HG03066 (cell line): ENCODE measurements at regions not wholly inside any gene's neighbourhood (a gene's known extent, or its start where the extent isn't known, plus 50 kb on each side); places are given as distances from the start of the nearest gene placed in this dataset.

Experiments used
- ATAC-seq: cut with Tn5 transposase; IDR thresholded peaks from one replicate; pipeline ENCODE4 v1.9.1; 2021; ENCODE audit warnings: low read depth; ENCODE audit not compliant: unreplicated experiment

DNA sequence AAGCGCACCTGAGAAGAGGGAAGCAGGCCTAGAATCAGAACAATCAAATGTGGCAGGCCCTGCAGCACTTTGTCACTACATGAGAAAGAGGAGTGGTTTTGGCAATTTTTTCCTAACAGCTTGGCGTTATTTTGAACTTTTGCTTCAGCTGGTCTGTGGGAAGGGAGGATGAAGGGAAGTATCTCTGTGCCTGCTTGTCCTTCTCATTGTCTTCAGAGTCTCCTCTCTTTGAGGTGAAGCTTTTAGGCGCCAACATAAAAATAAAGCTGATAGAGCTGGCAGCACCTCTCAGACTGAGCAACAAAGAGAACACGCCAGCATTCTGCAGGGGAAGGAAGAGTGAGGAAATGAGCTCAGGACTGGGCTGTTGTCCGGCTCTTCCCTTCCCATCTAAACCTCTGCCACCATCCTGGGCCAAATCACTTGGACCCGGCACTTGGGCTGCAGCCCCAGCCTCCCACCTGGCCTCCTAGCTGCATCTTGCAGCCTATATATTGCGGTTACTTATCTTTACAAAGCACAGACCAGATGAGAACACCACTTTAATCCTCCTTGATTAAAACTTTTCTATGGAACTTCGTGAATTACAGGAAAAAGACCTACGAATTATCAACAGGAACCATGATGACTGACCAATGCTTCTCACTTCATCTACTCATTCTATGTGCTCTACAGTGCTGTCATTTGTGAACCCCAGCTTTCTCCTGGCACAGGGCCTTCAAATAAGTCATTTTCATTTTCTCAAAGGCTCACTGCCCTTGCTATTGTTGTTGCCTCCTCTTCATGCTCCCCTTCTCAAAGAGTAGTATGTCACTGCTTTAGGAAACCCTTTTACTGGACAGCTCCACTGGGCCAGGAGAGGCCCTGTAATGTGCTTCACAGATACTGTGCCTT lies 476.4 kb upstream of the HS3ST1 start:
- ATAC-seq: no peak

DNA sequence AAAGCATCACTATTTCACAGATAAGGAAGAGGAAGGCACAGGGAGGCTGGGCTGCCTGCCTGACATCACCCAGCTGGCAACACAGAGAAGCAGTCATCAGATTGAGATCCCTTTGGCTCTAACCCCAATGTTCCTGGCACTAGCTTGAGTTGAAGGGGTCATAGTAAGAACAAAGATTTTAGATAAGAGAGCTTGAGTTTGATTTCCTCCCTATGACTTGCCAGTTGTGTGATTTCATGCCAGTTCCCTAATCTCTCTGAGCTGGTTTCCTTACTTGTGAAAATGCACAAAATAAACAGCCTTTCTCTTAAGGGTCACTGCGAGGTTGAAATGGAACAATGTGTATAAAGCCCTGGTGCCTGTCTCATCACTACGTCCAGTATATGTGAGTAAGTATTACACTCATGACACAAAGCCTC lies 475.4 kb upstream of the HS3ST1 start:
- no peak for ATAC-seq

DNA sequence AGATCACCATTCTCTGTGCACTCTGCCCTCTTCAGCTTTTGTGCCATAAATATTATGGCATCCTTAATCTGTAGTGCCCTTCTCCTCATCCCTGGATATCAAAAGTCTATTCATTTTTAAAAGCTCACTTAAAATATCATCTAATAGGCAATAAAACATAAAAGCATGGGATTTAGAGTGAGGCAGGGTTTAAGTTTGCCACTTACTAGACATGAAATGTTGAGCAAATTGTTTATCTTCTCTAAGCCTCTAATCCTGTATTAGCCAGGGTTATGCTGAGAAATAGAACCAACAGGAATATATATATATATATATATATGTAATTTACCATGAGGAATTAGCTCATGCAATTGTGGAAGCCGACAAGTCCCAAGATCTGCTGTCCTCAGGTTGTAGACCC lies 472.4 kb upstream of the HS3ST1 start:
- no peak for ATAC-seq

DNA sequence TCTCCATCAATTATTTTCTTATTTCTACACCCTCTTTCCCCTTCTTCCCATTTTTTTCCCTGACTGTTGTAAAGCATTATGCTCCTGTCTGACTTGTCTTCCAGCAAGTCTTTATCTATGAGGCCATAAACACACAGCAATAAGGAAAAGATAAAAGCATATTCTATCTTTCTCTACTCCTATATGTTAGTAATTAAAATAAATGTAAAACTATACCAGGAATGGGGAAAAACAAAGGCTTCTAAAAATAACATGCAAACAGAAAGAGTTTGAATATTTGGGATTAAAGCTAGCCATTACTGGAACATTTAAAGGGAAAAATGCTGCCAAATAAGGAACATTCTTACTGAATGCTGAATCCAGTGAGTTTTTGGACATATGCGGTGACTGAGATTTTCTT lies 471.7 kb upstream of the HS3ST1 start:
- ATAC-seq: no peak

DNA sequence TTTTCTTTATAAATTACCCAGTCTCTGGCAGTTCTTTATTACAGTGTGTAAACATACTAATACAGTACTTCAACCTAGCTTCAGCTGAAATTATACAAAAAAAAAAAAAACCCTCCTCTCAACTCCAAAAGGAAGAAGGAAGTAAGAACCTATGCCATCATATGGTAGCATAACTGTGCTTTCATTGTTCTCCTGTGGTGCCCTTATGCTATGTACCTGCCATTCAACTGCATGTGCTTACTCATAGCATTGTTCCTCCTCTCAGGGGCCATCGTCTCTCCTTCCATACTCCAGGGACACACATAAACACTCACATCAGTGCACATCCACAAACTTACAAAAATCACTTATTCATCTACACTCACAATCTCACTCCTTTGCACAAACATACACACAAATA lies 470.1 kb upstream of the HS3ST1 start:
- ATAC-seq: no peak

DNA sequence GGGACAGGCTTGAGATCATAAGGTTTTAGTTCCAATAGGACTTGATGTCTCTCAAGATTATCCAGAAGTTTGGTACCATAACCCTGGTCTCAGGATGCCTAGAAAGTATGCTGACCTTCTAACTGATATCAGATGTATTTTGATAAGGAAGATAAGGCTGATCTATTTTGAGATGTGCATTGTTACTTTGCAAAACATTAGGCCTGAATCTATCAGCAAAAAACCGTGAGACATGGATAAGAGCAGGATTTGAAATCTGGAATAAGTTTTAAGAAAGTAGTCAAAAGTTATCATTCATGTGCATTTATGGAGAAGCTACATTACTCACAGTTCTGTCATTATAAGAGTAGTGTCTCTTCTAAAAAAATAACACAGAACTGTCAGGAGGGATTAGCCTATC lies 467.1 kb upstream of the HS3ST1 start:
- no peak for ATAC-seq

DNA sequence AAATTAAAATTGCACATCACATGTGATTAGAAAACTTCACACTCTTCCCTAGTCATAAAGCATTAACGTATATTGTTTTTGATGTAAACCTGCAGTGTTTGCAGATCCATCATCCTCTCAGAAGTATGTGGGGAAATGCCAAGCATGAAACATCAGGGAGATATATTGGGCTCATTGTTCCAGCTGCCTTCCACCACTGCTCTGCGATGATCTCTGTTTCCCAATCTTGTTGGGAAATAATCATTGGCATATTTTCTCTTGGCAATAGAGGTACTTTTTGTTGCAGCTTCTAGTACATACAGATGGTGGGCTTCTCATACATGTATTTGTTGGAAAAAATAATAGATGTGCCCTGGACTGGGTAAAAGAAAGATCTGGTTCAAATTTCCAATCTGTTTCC lies 466.3 kb upstream of the HS3ST1 start:
- ATAC-seq: no peak

DNA sequence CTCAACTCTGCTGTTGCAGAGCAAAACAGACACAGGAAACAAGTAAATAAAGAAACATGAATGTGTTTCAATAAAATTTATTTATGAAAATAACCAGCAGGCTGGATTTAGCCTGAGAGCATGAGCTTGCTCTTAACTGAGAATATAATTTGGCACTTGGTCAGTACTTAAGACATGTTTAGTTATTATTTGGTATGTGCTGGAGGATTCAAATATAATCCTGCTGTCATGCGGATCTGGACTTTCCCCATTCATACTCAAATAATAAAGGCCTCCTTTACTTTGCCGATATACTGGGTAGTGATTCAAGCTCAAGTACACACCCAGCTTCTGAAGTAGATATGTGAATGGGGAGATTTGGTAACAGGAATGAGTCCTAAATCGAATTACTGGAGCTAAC lies 465.5 kb upstream of the HS3ST1 start:
- no peak for ATAC-seq

DNA sequence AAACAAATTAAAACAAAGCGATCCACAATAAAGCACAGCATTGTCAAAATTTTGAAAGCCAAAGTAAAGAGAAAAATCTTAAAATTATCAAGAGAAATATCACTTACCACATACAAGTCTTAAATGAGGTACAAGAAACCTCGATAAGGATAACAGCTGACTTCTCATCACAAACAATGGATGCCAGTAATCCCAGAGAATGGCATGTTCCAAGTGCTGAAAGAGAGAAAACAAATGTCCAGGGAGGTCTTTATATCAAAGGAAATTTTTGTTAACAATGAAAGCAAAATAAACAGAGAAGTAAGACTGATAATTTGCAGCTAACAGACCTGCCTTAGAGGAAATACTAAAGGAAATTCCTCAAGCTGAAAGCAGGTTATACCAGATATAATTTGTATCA lies 460.4 kb upstream of the HS3ST1 start:
- ATAC-seq: no peak

DNA sequence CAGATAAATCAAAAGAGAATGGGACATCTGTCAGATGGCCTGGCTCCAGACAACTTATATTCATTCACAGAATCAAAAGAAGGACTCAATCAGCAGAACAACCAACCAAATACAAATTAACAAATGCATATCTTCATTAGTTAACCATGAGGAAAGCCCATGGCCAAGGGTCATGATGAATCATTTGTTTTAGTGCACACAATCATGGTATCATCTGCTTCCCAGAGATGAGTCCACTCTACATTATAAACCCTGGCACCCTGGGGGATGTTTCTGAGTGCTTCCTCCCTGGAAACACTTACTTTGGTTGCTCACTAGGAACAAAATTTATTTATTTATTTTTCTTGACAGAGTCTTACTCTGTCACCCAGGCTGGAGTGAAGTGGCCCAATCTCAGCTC lies 453.3 kb upstream of the HS3ST1 start:
- ATAC-seq: no peak

DNA sequence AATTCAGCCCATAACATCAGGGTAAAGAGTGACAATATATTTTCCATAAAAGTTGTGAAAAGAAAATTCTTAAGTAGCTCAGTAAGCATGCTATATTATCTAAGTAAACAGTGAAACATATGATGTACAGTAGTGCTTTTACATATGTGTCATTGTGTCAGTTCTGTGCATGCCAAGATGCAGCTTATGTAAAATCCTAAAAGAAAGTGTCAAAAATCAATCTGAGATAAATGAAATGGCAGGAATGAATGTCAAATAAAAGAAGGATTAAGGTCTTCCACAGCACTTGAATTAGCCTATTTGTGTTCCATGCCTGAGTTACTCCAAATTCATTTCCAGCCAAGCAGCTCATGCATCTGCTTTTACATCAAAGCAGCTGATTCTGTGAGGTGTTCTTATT lies 452.7 kb upstream of the HS3ST1 start:
- no peak for ATAC-seq

DNA sequence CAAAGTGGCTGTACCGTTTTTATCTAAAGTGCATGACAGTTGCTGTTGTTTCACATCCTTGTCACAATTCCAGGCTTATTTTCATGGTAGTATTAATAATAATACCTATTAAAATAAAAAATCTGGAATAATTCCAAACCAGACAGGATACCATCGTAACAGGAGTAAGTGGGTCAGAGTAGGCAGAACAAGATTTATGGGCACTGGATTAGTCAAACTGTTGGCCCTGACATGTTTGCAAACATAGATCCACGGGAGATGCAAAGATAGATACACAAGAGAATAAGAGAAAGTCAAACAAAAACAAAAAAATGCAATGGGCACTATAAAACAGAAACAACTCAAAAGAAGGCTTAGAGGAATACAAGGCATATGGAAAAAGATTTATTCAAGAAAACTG lies 449.5 kb upstream of the HS3ST1 start:
- ATAC-seq: no peak

DNA sequence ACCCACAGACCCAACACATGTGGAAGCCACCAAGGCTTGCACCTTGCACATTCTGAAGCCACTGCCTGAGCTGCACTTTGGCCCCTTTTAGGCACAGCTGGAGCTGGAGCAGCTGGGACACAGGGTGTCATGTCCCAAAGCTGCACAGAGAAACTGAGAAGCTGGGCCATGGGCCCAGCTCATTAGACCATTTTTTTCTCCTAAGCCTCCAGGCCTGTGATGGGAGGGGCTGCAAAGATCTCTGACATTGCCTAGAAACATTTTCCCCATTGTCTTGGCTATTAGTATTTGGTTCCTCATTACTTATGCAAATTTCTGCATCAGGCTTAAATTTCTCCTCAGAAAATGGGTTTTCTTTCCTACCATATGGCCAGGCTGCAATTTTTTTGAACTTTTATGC lies 447.4 kb upstream of the HS3ST1 start:
- ATAC-seq: no peak

DNA sequence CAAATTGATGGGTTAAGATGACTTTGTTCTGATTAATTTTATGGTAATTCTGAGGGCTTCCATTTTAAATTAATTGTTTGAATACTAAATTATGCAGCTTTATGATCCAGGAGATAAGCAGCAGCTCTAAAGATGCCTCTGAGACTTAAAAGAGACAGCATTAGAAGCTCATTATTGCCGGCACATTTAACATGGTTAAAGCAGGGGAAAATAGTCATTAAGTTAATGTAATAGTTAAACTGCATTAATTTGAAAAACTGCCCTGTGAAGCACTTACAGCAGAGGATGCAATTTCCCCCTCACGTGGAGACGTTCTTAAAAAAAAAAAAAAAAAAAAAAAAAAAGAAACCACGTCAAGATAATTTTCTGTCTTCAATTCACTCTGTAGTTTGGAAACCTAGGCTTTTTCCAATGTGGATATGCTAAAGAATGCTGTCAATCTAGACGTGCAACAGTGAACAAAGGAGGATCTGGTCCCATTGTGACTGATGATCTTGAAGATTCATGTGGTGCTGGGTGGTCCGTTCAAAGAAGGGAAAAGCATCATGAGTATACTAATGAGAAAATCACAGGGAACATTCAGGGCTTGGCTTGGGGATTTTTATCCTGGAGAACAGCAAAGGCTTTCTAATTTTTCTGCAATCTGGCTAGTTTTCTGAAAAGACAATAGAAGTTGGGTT lies 440.6 kb upstream of the HS3ST1 start:
- ATAC-seq: no peak

DNA sequence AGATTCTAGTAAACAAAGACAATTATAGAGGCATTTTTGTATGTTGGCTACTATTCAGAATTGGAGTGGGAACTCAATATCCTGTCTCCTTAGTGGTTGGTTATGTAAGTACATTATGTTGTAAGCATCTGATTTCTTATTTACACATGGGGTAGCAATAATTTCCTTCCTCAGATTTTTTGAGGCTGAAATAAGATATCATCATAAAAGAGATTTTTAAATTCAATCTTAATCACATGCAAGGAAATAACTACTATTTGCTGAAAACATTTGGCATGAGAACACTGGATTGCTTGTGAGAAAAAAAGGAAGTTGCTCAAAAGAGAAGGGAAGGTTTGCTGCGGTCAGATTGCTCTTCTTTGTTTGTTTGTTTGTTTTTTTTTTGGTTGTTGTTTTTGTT lies 437.7 kb upstream of the HS3ST1 start:
- ATAC-seq: no peak

DNA sequence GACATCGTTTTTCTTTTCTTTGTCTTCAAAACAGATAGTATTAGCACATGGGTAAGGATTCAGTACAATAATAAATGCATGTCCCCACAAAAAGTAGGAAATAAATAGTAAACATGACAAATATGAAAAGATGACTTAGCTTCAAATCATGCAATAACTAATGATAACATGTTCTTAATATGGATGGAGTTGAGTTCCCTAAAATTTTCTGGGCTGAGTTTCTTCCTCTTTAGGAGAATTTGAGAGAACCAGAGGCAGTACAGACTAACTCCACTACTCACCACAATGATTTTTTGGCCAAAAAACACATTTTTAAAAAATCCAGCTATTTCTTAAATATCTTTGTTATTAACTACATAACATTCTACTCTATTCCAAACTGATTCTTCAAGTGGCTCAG lies 432.3 kb upstream of the HS3ST1 start:
- no peak for ATAC-seq

DNA sequence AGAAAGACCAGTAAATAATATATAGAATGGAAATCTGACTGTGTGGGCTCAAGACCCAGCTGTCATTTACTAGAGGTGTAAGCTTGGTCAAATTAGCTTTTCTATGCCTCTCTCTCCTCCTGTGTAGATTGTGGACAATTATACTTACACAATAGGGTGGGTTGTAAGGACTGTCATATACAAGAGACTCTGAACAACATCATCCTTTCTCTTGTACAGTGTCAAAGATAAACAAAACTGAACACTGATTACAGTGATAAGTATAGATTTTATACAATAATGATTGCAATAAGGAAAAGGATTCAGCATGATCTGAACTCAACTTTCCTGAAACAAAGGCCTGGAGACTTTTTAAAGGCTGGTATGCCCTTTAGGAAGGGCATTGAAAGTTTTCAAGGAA lies 429.2 kb upstream of the HS3ST1 start:
- no peak for ATAC-seq

DNA sequence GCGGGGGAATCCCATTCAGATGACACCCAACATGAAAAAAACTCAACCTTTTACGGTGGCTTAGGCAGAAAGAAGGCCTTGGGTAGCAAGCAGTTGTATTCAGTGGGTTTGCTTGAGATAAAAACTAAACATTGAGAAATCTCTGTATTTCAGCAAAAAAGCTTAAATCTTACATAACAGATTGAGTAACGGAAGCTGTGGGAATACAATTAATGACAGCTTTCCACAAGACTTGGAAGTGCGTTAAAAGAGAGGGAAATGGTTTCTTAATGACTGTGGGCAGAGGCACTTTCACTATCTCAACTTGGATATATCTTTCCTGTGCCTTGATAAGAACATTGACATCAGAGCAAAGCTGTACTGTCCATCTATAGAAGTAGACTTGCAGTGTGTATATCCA lies 418.5 kb upstream of the HS3ST1 start:
- ATAC-seq: no peak

DNA sequence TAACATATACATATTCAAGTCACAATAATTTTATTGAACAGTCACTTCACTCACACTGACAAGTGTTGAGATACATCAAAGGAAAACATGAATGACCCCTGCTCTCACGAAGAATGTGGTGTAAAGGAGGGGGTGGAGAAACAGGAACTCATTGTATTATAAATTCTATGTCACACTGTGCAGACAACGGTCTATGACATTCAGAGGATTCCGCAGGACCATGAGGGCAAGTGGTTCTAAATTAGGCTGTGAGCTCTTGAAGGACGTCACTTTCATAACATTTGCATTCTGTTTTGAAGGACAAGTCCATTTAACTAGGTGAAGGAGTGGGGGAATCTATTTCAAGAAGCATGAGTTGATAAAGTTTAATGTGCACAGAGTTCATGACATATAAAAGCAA lies 415.2 kb upstream of the HS3ST1 start:
- ATAC-seq: no peak

DNA sequence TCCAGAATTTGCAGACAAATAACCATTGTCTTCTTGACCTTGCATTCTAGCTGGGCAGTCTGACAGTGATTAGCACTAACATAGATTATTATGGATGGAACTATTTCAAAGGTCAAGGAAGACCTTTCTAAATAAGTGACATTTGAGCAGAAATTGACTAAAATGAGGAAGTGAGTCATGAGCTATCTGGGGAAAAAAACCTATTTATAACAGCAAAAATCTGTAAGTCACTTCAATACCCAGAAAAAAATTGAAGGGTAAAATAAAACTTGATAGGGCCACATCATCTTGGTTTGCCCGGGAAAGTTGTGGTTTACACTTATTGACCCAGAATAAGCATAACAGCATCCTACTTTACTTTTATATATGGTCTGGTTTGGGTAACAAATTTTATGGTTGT lies 414.6 kb upstream of the HS3ST1 start:
- ATAC-seq: no peak

DNA sequence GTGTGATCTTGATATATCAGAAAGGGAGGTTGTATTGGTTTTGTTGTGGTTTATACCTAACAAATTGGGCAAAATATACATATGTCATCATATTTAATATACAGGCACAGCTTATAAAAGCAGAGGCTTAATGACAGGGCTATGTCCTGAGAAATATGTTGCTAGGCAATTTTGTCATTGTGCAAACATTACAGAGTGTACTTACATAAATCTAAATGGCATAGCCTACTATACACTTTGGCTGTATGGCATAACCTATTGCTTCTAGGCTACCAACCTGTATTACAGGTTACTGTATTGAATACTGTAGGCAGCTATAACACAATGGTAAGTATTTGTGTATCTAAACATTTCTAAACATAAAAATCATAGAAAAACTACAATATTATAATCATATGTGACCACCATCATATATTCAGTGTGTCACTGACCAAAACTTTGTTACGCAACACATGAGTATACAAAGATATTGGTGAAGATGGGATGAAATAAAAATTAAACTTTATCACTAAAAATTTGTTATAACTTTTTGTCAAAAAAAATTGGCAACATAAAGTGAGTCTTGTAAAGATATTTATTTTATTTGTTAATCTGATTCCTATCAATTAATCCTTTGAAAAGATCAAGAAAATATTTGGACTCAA lies 414.0 kb upstream of the HS3ST1 start:
- no peak for ATAC-seq

DNA sequence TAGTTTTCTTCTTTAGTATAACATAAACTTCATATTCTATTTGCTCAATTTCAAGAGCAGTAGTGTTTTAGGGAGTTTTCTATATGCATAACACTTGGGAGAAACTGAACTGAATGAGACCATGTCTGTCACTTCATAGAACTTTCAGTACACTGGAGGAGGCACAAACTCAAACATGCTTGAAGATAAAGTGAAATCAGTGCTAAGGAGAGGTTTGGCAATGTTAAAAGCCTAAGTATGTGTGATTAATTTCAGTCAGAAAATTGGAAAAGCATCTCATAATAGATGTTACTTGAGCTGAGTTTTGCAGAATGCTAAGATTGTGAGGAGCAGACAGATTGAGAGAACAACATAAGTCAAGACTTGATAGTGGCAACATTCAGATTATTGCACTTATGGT lies 411.2 kb upstream of the HS3ST1 start:
- no peak for ATAC-seq
